Neural progenitor cell (in vitro differentiated cells): ENCODE measurements at regions not wholly inside any gene's neighbourhood (a gene's known extent, or its start where the extent isn't known, plus 50 kb on each side); places are given as distances from the start of the nearest gene placed in this dataset.
A peak's percentile ranks its signal among the peaks of the same experiment; 100 is the strongest.

Experiments used
- DNase-seq: peaks from one replicate; pipeline ENCODE4 v3.0.0-alpha.2; 2016; ENCODE audit warnings: low spot score
- H2AFZ ChIP-seq: fragments of 200-600 bp; sonication (generic); replicated peaks from 2 replicates; pipeline ENCODE4 v1.6.1; 2016; ENCODE audit warnings: antibody characterized with exemption
- H3F3A ChIP-seq: fragments of 200-600 bp; sonication (generic); 2 replicates; pipeline ENCODE4 v1.6.1; 2016; ENCODE audit warnings: antibody characterized with exemption, low read depth
- H3K27ac ChIP-seq: fragments of 200-600 bp; sonication (generic); 2 replicates; pipeline ENCODE4 v1.5.1; 2016; ENCODE audit warnings: mild to moderate bottlenecking
- H3K27me3 ChIP-seq: fragments of 200-600 bp; sonication (generic); 2 replicates; pipeline ENCODE4 v1.6.1; 2016; ENCODE audit warnings: mild to moderate bottlenecking, moderate library complexity
- H3K36me3 ChIP-seq: fragments of 200-600 bp; sonication (generic); 2 replicates; pipeline ENCODE4 v1.5.1; 2016
- H3K4me1 ChIP-seq: fragments of 200-600 bp; sonication (generic); 2 replicates; pipeline ENCODE4 v1.6.1; 2016; ENCODE audit warnings: mixed run types
- H3K4me2 ChIP-seq: fragments of 200-600 bp; sonication (generic); 2 replicates; pipeline ENCODE4 v1.6.1; 2016
- H3K4me3 ChIP-seq: fragments of 200-600 bp; sonication (generic); 2 replicates; pipeline ENCODE4 v1.5.1; 2016
- H3K79me2 ChIP-seq: fragments of 200-600 bp; sonication (generic); 2 replicates; pipeline ENCODE4 v1.6.1; 2016; ENCODE audit warnings: low read depth
- H3K9ac ChIP-seq: fragments of 200-600 bp; sonication (generic); 2 replicates; pipeline ENCODE4 v1.6.1; 2016
- H3K9me3 ChIP-seq: fragments of 200-600 bp; sonication (generic); 2 replicates; pipeline ENCODE4 v1.5.1; 2016; ENCODE audit warnings: low read depth
- H4K20me1 ChIP-seq: fragments of 200-600 bp; sonication (generic); 2 replicates; pipeline ENCODE4 v1.6.1; 2016; ENCODE audit warnings: low read depth
- H3K27ac Mint-ChIP-seq: 3 replicates; pipeline ENCODE4 v1.8.0; 2021; ENCODE audit warnings: mixed read lengths
- H3K27me3 Mint-ChIP-seq: 2 replicates; pipeline ENCODE4 v1.8.0; 2022; ENCODE audit warnings: low read depth, mild to moderate bottlenecking, inconsistent platforms, moderate library complexity, mixed read lengths; ENCODE audit not compliant: insufficient read depth
- H3K36me3 Mint-ChIP-seq: 3 replicates; pipeline ENCODE4 v1.8.0; 2021; ENCODE audit warnings: mixed read lengths
- H3K4me1 Mint-ChIP-seq: 3 replicates; pipeline ENCODE4 v1.8.0; 2021; ENCODE audit warnings: mixed read lengths
- H3K4me3 Mint-ChIP-seq: 3 replicates; pipeline ENCODE4 v1.8.0; 2021; ENCODE audit warnings: mild to moderate bottlenecking, moderate library complexity, mixed read lengths
- H3K9me3 Mint-ChIP-seq: 3 replicates; pipeline ENCODE4 v1.8.0; 2020; ENCODE audit warnings: mixed read lengths
- CTCF ChIP-seq: fragments of 200-600 bp; sonication (generic); IDR thresholded peaks from 2 replicates; pipeline ENCODE4 v1.5.1; 2017; ENCODE audit warnings: antibody characterized with exemption, mild to moderate bottlenecking
- EZH2 ChIP-seq: fragments of 200-600 bp; sonication (generic); IDR thresholded peaks from 2 replicates; pipeline ENCODE4 v1.6.1; 2017; ENCODE audit warnings: antibody characterized with exemption, mild to moderate bottlenecking, moderate library complexity
- EZH2phosphoT487 ChIP-seq: fragments of 200-600 bp; sonication (generic); IDR thresholded peaks from 2 replicates; pipeline ENCODE4 v1.6.1; 2017; ENCODE audit warnings: antibody characterized with exemption

GRCh38 chr18:8987241-8987640 lies 115.3 kb upstream of the NDUFV2 start:
- H3K4me1 Mint-ChIP-seq: peaks cover 19% of the 10 kb centered on the region
- Histone ChIP-seq H2AFZ (no peak overlapping the region), H3K4me2 (no peak overlapping the region), H3K36me3 (no peaks in the 10 kb centered on the region), H4K20me1 (no peaks in the 10 kb centered on the region), H3K4me3 (no peak overlapping the region), H3K27ac (no peak overlapping the region), H3F3A (peaks cover 5% of the 10 kb centered on the region), H3K4me1 (peaks cover 8% of the 10 kb centered on the region), H3K9me3 (no peaks in the 10 kb centered on the region), H3K27me3 (no peaks in the 10 kb centered on the region), H3K79me2 (no peaks in the 10 kb centered on the region), H3K9ac (no peak overlapping the region)
- no peaks in the 10 kb centered on the region for H3K9me3 Mint-ChIP-seq
- no peaks in the 10 kb centered on the region for H3K36me3 Mint-ChIP-seq
- no peak overlapping the region for H3K27ac Mint-ChIP-seq
- no peak overlapping the region for H3K4me3 Mint-ChIP-seq
- no peak for DNase-seq
- peaks cover 2% of the 10 kb centered on the region for H3K27me3 Mint-ChIP-seq
- TF ChIP-seq EZH2phosphoT487 (no peak), EZH2 (no peak), CTCF (no peak)

- Mint-ChIP-seq H3K4me3 (no peak overlapping the region), H3K9me3 (no peaks in the 10 kb centered on the region), H3K27ac (no peak overlapping the region), H3K27me3 (no peaks in the 10 kb centered on the region), H3K36me3 (no peaks in the 10 kb centered on the region), H3K4me1 (peaks cover 12% of the 10 kb centered on the region)
- TF ChIP-seq CTCF (peak; percentile 84), EZH2phosphoT487 (no peak)
- H3K4me3 ChIP-seq: no peak overlapping the region
- H3K27me3 ChIP-seq: no peaks in the 10 kb centered on the region
- peak; percentile 88 for DNase-seq
- no peaks in the 10 kb centered on the region for H3K36me3 ChIP-seq
- H3K9ac ChIP-seq: no peak overlapping the region
- H2AFZ ChIP-seq: no peak overlapping the region
- H4K20me1 ChIP-seq: no peaks in the 10 kb centered on the region
- no peak overlapping the region for H3K4me2 ChIP-seq
- H3K27ac ChIP-seq: no peak overlapping the region
- H3F3A ChIP-seq: no peaks in the 10 kb centered on the region
- peaks cover 8% of the 10 kb centered on the region for H3K4me1 ChIP-seq
- no peaks in the 10 kb centered on the region for H3K9me3 ChIP-seq
- H3K79me2 ChIP-seq: no peaks in the 10 kb centered on the region
These were observed 114.1 kb upstream of the NDUFV2 start for GRCh38 chr18:8988260-8988871.

DNA sequence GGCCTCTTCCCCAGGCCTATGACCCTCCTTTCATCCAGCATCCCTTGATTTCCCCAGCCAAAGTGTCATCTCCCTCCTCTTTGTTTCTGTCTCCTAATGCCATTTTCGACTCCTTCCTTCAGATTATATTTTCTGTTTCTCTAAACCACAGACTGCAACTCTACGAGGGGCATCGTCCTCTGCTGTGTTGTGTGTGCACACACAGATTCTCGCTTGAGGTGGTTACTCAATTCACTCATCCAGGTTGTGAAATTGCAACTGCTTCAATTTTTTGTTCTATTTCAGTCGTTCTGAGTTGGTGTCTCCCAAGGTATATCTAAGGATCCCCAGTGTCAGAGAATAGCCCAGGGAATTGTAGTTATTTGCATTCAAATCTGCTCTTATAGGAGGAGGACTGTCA lies 113.5 kb upstream of the NDUFV2 start:
- H3K27me3 Mint-ChIP-seq: no peaks in the 10 kb centered on the region
- no peaks in the 10 kb centered on the region for H3F3A ChIP-seq
- H3K36me3 ChIP-seq: no peaks in the 10 kb centered on the region
- H3K9ac ChIP-seq: no peak overlapping the region
- no peaks in the 10 kb centered on the region for H3K27me3 ChIP-seq
- H3K9me3 Mint-ChIP-seq: no peaks in the 10 kb centered on the region
- no peak overlapping the region for H3K4me3 Mint-ChIP-seq
- H3K27ac ChIP-seq: no peak overlapping the region
- H4K20me1 ChIP-seq: no peaks in the 10 kb centered on the region
- no peak for DNase-seq
- no peak overlapping the region for H3K27ac Mint-ChIP-seq
- no peak overlapping the region for H2AFZ ChIP-seq
- H3K79me2 ChIP-seq: no peaks in the 10 kb centered on the region
- H3K4me1 Mint-ChIP-seq: peaks cover 12% of the 10 kb centered on the region
- no peaks in the 10 kb centered on the region for H3K36me3 Mint-ChIP-seq
- no peak for TF ChIP-seq EZH2
- TF ChIP-seq CTCF: no peak
- TF ChIP-seq EZH2phosphoT487: no peak
- H3K4me2 ChIP-seq: no peak overlapping the region
- no peaks in the 10 kb centered on the region for H3K9me3 ChIP-seq
- no peak overlapping the region for H3K4me3 ChIP-seq
- peaks cover 8% of the 10 kb centered on the region for H3K4me1 ChIP-seq
